SIG-M5 (cell line): ENCODE measurements at regions not wholly inside any gene's neighbourhood (a gene's known extent, or its start where the extent isn't known, plus 50 kb on each side); places are given as distances from the start of the nearest gene placed in this dataset.

Source experiments
- DNase-seq: peaks from one replicate; lab custom pipeline; 2025; lab: John Stamatoyannopoulos, UW

DNA sequence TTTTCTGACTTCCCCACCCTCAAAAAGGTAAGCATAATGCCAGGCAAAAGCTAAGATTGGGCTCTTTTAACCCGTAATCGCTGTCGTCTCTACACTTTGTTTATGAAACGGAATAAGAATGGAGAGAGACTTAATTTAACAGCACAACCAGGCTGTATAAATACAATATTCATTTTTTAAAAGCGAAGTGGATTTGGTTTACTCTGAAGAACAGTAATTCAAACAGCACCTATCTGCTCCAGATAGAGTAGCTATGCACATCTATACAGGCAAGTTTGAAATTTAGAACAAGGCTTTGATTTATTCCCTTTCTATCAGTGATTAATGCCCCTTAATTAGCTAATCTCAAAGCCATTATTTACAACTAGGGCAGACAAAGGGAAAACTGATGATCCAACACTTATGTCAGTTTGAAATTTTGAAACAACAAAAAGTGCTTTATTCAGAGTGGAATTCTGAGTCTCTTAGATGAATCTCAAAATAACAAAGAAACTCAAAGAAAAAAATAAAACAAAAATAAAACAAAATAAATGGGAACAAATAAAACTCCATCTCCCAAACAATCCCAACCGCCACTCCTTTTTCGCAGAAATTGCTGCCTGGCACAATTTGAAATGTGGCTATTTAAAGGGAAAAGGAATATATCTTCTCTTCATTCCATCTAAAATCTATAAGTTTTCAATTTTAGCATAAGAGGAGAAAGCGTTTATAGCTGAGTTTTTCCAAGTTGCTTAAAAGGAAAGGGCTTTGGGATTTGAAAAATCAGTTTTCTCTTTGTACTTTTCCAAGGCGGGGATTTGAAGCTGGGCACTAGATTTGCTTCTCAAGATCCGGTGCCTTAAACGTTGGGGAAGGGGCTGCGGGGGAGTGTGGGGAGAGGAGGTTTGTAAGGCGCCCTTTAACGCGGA lies 298.6 kb downstream of the PARP8 start:
- no peak for DNase-seq

GRCh38 chr5:50965654-50966375 lies 299.4 kb downstream of the PARP8 start:
- DNase-seq: no peak

DNA sequence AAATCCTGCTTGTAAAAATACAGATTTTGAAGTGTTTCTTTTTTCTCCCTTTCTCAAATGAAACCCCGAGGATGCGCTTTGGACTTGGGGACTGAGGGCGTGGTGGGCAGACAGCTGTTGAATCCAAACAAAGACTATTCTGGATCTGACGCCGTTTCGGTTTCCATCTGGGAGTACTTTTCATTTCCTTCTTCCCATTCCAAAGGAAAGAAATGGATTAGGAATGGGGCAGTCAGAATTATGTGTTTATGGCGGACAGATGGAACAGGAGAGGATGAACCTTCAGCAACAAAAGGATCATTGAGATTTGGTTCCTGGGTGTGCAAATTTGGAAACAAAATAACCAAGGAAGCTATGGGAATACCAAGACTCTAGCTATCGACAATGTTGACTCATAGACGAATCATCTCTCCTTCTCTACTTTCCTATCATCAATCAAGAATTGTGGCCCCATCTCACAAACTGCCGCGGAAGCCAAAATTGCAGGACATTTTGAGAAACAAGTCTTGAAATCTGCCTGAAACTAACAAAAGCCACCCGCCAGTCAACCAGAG lies 300.6 kb downstream of the PARP8 start:
- no peak for DNase-seq

GRCh38 chr5:50967563-50968355 lies 301.3 kb downstream of the PARP8 start:
- no peak for DNase-seq

DNA sequence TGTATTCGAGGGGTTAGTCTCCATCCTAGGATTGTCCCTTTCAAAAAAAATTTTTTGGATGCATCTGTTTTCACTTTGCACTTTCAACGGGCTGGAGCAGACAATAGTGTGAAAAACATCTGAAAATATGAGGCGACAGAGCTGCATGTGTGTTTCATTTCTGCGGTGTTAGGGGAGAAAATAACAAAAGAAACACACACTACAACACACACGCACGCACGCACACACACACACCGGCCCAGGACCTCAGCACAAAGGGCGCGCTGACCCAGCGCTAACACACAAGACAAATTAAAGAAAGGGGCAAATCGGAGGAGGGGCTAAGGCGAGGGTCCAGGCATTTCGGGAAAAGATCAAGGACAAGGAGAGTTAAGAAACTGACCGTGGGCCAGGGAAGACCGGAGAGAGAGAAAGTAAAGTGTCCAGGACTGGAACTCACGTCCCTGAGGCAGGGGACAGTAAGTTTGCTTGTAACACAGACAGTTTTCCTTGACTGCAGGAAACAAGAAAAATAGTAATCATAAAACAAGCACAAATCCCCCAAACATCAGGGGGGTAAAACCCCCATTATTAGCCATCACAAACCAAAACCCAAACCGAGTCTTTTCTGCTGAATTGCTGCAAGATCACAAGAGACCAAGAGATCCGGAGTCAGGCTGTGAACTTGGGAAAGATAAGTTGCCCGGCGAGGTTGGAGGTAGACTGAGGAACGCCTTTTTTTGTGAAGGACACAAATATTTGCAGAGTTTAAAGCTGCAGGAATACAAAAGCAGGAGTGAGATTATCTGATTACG lies 302.1 kb downstream of the PARP8 start:
- no peak for DNase-seq

DNA sequence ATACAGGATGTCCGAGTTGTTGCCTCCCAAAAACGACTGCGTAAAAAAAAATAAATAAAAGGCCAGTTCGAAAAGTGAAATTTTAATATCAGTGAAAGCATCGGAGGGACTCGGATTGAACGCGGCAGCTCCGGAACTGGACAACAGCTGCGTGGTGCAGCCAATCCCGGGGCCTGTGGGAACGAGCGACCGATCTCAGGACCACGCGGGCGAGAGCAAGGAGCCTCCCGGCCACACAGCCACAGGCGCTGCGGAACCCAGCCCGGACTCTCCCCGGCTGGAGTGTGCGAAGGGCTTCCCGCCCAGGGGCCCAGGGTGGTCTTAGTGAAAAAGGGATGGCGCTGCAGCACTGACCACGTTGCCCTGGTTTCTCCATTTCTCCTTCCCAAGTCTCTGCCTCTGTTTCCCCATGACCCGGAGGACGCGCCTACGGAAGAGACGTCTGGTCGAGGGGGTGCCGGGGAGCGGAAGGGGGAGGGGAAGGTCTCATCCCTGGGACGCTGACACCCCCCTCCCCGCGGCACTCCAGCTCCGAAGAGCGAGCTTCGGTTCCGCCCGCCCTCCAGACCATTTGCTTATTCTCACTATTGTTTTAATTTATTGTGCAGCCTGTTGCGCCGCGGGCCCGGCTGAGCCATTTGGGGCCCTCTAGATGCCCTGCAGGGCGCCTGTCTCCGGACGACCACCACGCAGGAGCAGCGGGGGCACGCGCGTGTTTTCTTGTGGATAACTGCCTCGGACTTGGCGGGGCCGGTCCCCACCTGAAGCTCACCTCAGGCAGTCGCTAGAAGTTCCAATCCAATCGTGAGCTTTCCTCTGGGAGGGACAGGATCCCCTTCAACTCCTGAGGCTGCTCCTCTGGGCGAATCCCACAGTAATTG lies 303.0 kb downstream of the PARP8 start:
- no peak for DNase-seq

GRCh38 chr5:50975840-50976239 lies 309.4 kb downstream of the PARP8 start:
- DNase-seq: no peak

GRCh38 chr5:50978924-50979323 lies 312.5 kb downstream of the PARP8 start:
- DNase-seq: no peak

DNA sequence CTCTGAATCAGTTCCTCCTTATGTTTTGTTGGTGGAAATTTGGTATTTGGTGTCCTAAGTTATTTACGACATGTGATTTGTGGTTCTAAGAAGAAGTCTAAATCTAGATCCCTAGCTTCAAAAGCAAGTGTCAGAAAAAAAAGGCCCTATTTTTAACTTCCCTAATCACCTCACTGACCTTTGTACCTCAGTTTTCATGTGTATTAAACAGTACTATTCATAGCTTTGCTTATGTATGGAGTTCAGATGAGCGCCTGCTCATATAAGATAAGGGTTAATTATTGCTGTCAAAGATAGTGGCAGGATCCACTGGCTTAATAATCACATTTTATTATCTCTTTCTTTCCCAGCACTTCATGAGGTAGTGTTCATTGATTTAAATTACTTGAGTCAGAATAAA lies 318.2 kb downstream of the PARP8 start:
- no peak for DNase-seq

DNA sequence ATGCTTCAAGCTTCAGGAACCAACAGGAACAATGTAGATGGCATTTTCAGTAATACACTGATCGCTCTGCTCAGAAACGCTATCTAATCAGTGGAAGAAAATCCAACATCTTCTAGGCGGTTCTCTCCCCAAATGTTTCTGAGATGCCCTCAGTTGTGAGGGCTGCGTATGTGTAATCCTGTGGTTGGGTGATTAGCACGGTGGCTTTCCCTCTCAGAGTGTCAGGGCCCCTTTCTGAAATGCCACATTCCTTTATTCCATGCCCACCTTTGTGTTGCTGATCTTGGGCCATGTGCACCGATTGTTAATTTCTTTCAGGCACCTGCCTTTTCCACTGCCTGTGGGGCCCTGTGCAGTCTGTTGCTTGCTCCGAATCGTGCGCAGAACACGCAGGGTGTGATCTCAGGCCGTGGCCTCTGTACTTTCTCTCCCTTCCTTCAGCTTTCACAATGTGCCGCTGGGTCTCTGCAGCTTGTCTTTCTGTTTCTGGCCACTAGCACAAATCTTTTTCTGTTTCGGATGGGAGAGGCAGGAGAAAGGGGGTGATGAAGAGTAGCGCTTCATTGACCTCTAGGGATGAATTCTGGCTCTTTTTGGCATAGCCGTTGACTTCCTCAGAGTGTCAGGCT lies 324.0 kb downstream of the PARP8 start:
- no peak for DNase-seq

DNA sequence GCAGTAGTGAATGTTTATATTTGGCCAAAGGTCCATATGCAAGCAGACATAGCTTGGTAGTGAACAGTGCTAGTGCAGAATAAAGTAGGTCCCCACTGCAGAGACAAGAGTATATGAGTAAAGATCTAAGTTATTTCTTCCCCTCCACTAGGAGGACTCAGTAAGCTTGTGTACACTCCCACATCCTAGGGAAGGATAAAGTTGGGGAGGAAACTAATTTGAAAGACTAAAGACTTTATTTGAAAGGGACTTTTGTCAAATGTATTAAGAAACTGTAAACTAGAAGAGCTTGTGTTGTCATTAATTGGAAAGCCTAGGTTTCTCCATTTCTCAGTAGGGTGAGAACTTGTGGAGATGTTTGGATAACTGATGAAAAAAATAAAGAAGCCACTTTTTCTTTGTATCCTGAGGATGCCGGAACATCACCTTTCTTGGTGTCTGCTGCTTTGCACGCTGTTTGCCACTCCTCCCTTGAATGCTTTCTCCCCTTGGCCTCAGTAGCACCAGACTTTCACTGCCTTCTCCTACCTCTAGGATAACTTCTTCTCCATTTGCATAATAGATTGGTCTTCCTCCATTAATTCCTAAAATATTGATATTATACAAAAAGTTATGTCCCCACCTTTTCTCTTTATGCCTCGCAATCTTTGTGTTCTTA lies 329.0 kb downstream of the PARP8 start:
- no peak for DNase-seq

DNA sequence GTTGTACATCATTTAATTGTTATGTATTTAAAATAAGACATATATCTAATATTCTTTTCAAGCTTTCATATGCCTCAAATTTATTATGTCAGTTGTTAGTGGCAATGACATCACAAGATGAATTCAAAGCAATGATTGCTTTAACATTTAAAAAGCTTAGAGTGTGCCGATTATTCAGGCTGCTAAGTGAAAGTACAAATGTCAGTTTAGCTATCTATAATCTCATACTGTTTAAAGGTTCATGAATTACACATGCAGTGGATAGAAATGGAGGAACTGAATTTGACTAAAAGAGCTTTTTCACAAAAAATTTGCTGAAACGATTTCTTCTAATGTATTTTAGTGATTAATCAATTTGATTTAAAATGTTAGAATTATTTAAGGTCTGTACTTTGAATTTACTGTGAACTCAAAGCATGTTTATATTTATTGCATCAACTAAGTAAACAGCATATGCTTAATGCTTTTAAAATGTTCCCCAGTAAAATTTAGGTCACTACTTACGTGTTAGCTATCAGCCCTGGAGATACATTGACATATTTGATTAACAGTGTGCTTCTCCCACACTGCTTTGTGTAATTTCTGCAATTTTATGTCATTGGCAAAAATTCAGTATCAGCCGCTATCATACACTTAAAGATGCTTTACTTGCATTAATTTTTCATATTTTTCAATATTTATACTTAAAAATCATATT lies 334.9 kb downstream of the PARP8 start:
- DNase-seq: no peak

- no peak for DNase-seq
These were observed 335.9 kb downstream of the PARP8 start for GRCh38 chr5:51002368-51002767.

- no peak for DNase-seq
These were observed 346.6 kb downstream of the PARP8 start for GRCh38 chr5:51013036-51013435.

- DNase-seq: no peak
These were observed 352.0 kb downstream of the PARP8 start for GRCh38 chr5:51018423-51018822.

- no peak for DNase-seq
These were observed 357.8 kb downstream of the PARP8 start for GRCh38 chr5:51024263-51024662.

DNA sequence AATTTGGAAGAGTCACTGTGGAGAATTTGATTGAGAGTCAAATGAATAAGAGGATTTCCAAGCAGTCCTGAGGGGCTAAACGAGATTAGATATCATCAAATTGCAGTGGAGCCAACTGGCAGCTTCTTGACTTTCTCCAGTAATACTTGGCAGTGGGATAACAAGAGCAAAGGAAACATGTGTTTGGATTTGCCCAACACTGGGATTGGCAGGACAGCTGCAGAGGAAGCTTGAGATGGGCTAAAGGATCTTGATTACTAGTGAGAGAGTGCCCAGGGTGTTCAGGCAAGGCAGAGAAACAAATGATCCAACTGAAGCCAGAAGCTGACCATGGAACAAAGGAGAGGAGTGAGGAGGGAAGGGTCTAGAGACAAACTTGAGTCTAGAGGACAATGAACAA lies 356.0 kb upstream of the ISL1 start:
- no peak for DNase-seq

- no peak for DNase-seq
These were observed 354.9 kb upstream of the ISL1 start for GRCh38 chr5:51028394-51028793.

DNA sequence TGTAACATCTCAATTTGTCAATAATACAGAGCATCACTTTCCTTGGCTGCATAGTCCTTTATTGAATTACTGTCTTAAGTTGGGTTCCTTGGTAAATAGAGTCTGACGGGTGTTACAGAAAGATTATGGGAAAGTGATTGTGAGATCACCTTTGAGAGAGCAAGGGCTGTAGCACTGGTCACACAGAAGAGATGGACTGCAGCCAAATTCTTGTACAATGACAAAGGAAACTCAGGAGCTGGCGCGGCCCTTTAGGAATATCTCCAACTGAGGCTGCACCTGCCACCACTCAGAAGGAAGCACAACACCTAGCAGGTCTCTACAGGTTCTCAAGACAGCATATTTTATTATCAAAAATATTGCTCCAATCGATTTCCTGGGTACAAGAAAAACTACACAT lies 350.0 kb upstream of the ISL1 start:
- no peak for DNase-seq
